OCI-LY3 (cell line): ENCODE measurements at regions not wholly inside any gene's neighbourhood (a gene's known extent, or its start where the extent isn't known, plus 50 kb on each side); places are given as distances from the start of the nearest gene placed in this dataset.
A peak's percentile ranks its signal among the peaks of the same experiment; 100 is the strongest.

Experiments
- H2AFZ ChIP-seq: fragments of 200-600, 300-600 bp; shearing (Covaris generic); 2 replicates; pipeline ENCODE4 v1.6.0; 2014; ENCODE audit warnings: antibody characterized with exemption, low read depth, low read length
- H3K27ac ChIP-seq: fragments of 200-600, 300-600 bp; sonication (generic); 2 replicates; pipeline ENCODE4 v1.5.1; 2014; ENCODE audit warnings: mild to moderate bottlenecking, low read length, moderate library complexity, mixed read lengths
- H3K27me3 ChIP-seq: fragments of 200-600, 300-600 bp; sonication (generic); 2 replicates; pipeline ENCODE4 v1.6.1; 2014; ENCODE audit warnings: low read depth, low read length, mixed read lengths
- H3K36me3 ChIP-seq: fragments of 200-600, 300-600 bp; sonication (generic); replicated peaks from 2 replicates; pipeline ENCODE3; 2014; ENCODE audit warnings: low read depth, low read length, mixed read lengths
- H3K4me1 ChIP-seq: fragments of 300-600, 200-600 bp; sonication (generic); 2 replicates; pipeline ENCODE4 v1.6.1; 2014; ENCODE audit warnings: low read length, mixed read lengths
- H3K4me2 ChIP-seq: fragments of 200-600, 300-600 bp; sonication (generic); 2 replicates; pipeline ENCODE4 v1.6.1; 2014; ENCODE audit warnings: low read length, mixed read lengths
- H3K4me3 ChIP-seq: fragments of 300-600, 200-600 bp; sonication (generic); 2 replicates; pipeline ENCODE4 v1.5.1; 2014; ENCODE audit warnings: antibody characterized with exemption, mild to moderate bottlenecking, low read length, moderate library complexity
- H3K79me2 ChIP-seq: fragments of 300-600, 200-600 bp; shearing (Covaris generic); 2 replicates; pipeline ENCODE4 v1.6.1; 2014; ENCODE audit warnings: mild to moderate bottlenecking, low read length, mixed read lengths
- H3K9ac ChIP-seq: fragments of 300-600, 200-600 bp; shearing (Covaris generic); 2 replicates; pipeline ENCODE4 v1.6.0; 2014; ENCODE audit warnings: mild to moderate bottlenecking, low read length, moderate library complexity
- H3K9me3 ChIP-seq: fragments of 200-600, 300-600 bp; shearing (Covaris generic); 2 replicates; pipeline ENCODE4 v1.6.1; 2014; ENCODE audit warnings: low read length, mixed read lengths; ENCODE audit not compliant: insufficient read depth
- H4K20me1 ChIP-seq: fragments of 200-600, 300-600 bp; sonication (generic); 2 replicates; pipeline ENCODE4 v1.6.1; 2016; ENCODE audit warnings: low read length, mixed read lengths; ENCODE audit not compliant: insufficient read depth
- EZH2phosphoT487 ChIP-seq: fragments of 200-600 bp; shearing (Covaris generic); IDR thresholded peaks from 2 replicates; pipeline ENCODE4 v1.6.1; 2018; ENCODE audit warnings: antibody characterized with exemption, mixed run types, low read depth
- TF ChIP-seq, protein P1 (sequence below): fragments of 200-600, 300-600 bp; sonication (generic); IDR thresholded peaks from 2 replicates; pipeline ENCODE4 v1.5.1; 2014; ENCODE audit warnings: antibody characterized with exemption, low read length, low read depth

DNA sequence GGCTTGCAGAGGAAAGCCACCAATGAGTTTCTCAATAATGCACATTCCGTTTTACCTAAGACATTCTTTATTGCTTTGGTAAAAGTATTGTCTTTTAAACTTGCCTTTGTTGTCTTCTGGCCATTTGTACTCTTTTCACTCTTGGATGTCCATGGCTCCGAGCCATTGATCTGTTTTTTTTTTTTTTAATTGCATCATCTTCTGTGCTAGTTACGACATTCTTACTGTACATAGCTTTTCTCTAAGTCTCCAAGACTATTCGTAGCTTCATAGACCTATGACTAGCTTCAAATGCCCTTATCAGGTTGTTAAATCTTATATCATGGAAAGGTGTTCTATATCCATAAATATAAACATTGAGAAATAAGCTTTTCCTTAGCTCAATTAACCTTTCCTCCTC lies 1522.6 kb downstream of the FAM181B start:
- TF ChIP-seq, protein P1, sequence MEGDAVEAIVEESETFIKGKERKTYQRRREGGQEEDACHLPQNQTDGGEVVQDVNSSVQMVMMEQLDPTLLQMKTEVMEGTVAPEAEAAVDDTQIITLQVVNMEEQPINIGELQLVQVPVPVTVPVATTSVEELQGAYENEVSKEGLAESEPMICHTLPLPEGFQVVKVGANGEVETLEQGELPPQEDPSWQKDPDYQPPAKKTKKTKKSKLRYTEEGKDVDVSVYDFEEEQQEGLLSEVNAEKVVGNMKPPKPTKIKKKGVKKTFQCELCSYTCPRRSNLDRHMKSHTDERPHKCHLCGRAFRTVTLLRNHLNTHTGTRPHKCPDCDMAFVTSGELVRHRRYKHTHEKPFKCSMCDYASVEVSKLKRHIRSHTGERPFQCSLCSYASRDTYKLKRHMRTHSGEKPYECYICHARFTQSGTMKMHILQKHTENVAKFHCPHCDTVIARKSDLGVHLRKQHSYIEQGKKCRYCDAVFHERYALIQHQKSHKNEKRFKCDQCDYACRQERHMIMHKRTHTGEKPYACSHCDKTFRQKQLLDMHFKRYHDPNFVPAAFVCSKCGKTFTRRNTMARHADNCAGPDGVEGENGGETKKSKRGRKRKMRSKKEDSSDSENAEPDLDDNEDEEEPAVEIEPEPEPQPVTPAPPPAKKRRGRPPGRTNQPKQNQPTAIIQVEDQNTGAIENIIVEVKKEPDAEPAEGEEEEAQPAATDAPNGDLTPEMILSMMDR, result no peak
- no peak for TF ChIP-seq EZH2phosphoT487
- Histone ChIP-seq H4K20me1 (no peaks in the 10 kb centered on the region), H3K4me2 (no peak overlapping the region), H3K9me3 (no peaks in the 10 kb centered on the region), H3K9ac (no peak overlapping the region), H3K4me1 (no peaks in the 10 kb centered on the region), H3K27me3 (no peaks in the 10 kb centered on the region), H3K36me3 (no peaks in the 10 kb centered on the region), H3K79me2 (no peaks in the 10 kb centered on the region), H2AFZ (no peak overlapping the region), H3K4me3 (no peak overlapping the region), H3K27ac (no peak overlapping the region)

DNA sequence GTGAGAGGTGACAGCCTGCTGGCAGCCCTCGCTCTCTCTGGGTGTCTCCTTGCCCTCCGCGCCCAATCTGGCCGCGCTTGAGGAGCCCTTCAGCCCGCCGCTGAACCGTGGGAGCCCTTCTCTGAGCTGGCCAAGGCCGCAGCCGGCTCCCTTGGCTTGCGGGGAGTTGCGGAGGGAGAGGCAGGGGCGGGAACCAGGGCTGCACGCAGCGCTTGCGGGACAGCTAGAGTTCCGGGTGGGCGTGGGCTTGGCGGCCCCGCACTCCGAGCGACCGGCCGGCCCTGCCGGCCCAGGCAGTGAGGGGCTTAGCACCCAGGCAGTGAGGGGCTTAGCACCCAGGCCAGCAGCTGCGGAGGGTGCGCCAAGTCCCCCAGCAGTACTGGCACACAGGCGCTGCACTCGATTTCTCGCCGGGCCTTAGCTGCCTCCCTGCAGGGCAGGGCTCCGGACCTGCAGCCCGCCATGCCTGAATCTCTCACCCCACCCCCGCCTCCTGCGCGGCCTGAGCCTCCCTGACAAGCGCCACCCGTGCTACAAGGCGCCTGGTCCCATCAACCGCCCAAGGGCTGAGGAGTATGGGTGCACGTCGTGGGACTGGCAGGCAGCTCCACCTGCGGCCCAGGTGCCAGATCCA lies 1526.1 kb downstream of the FAM181B start:
- no peaks in the 10 kb centered on the region for H3K27me3 ChIP-seq

DNA sequence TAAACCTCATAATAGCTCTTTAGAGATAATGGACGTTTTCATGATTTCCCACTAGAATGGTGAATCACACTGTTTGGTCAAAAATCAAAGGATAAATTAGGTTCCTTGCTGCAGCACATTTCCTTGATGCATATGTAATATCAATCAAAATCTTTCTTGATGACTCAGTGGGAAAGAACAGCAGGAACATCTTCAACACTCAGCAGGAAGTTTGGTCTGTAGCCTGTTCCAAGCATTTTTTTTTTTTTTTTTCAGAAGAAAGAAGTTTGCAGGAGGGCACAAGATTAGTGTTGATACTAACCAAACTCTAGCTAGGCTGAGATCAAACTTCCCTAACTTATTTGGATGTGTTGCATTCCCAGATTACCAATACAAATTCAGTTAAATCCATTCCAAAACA lies 1529.8 kb downstream of the FAM181B start:
- no peaks in the 10 kb centered on the region for H3K36me3 ChIP-seq
- H4K20me1 ChIP-seq, result no peaks in the 10 kb centered on the region
- H3K27me3 ChIP-seq, result no peaks in the 10 kb centered on the region
- no peak overlapping the region for H3K4me3 ChIP-seq
- no peak overlapping the region for H3K4me2 ChIP-seq
- no peaks in the 10 kb centered on the region for H3K79me2 ChIP-seq
- H2AFZ ChIP-seq, result no peak overlapping the region
- no peak overlapping the region for H3K27ac ChIP-seq
- peaks cover 16% of the 10 kb centered on the region for H3K4me1 ChIP-seq
- H3K9me3 ChIP-seq, result no peaks in the 10 kb centered on the region
- TF ChIP-seq, protein P1, result no peak
- no peak for TF ChIP-seq EZH2phosphoT487
- no peak overlapping the region for H3K9ac ChIP-seq

More for the DNA sequence above, 1526.1 kb downstream of the FAM181B start:
- no peak overlapping the region for H3K9ac ChIP-seq
- H3K4me3 ChIP-seq, result no peak overlapping the region
- no peak overlapping the region for H2AFZ ChIP-seq
- H3K27ac ChIP-seq, result no peak overlapping the region
- no peaks in the 10 kb centered on the region for H3K36me3 ChIP-seq
- no peaks in the 10 kb centered on the region for H4K20me1 ChIP-seq
- no peak overlapping the region for H3K4me2 ChIP-seq
- no peaks in the 10 kb centered on the region for H3K9me3 ChIP-seq
- H3K79me2 ChIP-seq, result no peaks in the 10 kb centered on the region
- TF ChIP-seq, protein P1, result no peak
- TF ChIP-seq EZH2phosphoT487, result no peak
- no peaks in the 10 kb centered on the region for H3K4me1 ChIP-seq

DNA sequence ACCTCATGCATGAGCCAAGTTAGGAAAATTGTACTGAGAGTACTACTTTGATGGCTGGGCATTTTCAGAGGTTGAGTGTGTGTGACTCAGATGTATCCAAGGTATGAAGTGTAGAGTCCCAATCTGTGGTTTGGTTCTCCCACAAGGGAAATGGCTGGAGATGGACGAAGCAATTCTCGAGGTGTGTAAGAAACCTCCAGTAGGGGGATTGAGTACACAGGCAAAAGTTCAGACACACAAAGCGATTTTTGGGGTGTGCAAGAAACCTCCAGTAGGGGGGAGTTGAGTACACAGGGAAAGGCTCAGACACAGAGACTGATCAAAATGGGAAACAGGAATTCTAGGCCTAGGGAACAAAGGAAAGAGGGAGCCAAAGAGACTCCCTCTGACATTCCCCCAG lies 1536.3 kb downstream of the FAM181B start:
- no peak overlapping the region for H3K4me2 ChIP-seq
- no peak overlapping the region for H3K27ac ChIP-seq
- TF ChIP-seq, protein P1, result peak; percentile 16; the same call in 1 of the 2 replicates
- no peak for TF ChIP-seq EZH2phosphoT487
- no peaks in the 10 kb centered on the region for H3K36me3 ChIP-seq
- H4K20me1 ChIP-seq, result no peaks in the 10 kb centered on the region
- H3K4me1 ChIP-seq, result peaks cover 33% of the 10 kb centered on the region
- H3K9ac ChIP-seq, result no peak overlapping the region
- H3K9me3 ChIP-seq, result no peaks in the 10 kb centered on the region; the same call in 1 of the 2 replicates
- no peaks in the 10 kb centered on the region for H3K27me3 ChIP-seq
- no peak overlapping the region for H2AFZ ChIP-seq
- no peak overlapping the region for H3K4me3 ChIP-seq
- H3K79me2 ChIP-seq, result no peaks in the 10 kb centered on the region
